Dermis microvascular lymphatic vessel endothelial cell (primary cell): ENCODE measurements at regions not wholly inside any gene's neighbourhood (a gene's known extent, or its start where the extent isn't known, plus 50 kb on each side); places are given as distances from the start of the nearest gene placed in this dataset.

Experiments used
- DNase-seq, 2 donors: peaks; one replicate each; pipeline versions ENCODE4 v3.0.0 to v3.0.0-alpha.2; 2010; ENCODE audit warnings: low read depth in 2 of 2

DNA sequence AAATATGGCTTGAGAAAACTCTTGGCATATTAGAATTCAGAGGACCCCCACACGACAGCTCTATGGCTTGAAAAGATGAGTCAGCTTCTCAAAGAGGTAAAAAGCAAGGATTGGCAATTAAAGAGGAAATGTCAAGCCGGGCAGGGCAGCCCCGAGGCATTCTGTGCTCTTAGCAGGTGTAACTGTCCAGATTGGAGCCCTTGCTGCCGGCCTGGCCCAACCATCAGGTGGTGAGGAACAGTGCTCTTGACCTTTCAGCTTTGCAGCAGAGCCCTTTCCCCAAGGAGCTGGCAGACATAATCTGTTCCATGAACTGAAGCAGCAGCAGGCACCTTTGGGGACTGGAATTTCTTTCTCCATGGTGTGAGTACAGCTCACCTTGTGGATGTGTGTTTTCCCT, 287.8 kb downstream of the UTP18 start:
- DNase-seq = no peak

DNA sequence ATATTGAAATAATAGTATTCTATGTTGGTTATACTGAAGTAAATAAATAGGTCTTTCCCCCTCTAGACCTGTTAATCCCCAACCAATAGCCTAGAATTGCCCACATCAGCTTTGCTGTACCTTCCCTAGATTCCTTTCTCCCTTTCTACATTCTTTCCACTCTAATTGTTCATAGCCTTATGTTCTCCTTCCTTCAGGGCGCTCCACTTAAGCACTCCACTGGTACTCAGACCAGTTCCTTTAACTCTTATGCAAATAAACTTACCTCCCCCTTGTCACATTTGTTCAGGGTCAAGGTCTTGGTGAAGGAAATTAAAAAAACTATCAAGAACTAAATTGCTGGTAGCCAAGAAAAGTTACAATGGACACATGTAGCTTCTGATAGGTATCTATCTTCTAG, 294.8 kb downstream of the UTP18 start:
- no peak for DNase-seq

DNA sequence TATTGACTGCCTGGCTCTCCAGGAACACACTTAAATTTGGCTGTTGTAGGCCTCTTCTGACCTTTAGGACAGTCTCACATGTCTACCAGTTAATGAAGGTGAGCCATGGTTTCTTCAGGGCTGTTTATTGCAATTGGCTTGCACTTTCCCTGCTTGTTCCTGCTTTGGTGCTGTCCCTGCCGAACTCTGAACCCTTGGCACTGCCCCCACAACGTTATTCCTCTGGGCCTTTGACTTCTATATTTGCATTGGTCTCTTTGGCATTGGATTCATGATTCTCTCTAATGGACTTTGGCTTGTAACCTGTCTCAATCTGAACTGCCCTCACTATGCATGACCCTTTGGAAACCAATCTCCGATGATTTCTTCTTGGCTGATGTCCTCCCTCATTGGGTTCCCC, 299.4 kb downstream of the UTP18 start:
- no peak for DNase-seq

DNA sequence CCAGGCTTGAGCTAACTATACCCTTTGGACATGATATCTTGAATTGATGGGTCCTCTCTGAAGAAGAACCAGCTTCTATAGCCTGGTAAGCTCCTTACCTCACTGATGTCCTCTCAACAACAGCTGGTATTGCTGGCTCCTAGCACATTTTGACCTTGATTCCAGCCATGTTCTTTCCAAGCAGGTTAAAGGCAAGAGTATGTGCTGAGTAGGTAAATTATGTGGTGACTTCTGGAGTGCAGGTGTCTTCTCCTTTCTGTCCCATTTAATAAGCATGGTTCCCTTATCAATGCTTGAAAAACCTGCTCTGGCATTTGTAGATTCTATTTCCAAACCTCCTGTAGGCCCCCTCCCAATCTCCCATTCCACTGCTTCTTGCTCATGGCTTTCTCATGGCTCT, 300.1 kb downstream of the UTP18 start:
- DNase-seq = no peak

DNA sequence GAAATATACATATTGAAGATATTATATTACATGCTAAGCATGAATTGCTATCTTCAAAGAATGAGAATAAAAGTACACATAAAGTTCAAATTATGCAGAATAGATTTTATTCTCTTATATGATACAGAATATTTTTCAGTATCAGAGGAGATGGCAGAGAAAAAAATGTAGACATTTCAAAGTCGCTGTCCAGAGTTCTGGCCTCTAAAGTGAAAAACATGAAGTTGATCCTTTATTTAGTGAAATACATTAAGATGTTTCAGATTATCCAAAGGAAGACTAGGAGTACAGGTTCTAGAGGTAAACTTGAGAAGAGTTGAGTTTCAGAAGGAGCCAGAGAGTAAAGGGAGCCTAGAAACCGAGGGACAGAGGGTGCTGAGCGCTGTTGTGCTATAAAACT, 303.6 kb downstream of the UTP18 start:
- no peak for DNase-seq

DNA sequence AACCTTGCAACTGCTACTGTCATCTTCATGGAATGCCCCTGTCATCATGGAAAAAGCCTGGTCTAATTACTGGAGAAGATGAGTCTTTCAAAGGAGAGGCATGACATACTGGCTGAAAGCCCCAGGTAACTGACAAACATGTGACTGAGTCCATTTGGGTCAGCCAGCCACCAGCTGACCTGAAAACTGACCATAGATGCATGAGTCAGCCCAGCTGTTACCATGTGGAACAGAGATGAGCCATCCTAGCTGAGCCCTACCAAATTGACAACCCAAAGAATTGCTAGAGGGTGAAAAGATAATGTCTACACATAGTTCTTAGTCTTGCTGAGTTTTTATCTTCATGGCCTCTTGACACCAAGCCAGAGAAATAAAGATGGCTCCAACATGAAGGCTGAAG, 311.8 kb downstream of the UTP18 start:
- no peak for DNase-seq
